Left colon (tissue), 2 donors: ENCODE measurements at regions not wholly inside any gene's neighbourhood (a gene's known extent, or its start where the extent isn't known, plus 50 kb on each side); places are given as distances from the start of the nearest gene placed in this dataset.

Experiments
- ATAC-seq: fragments of 200-7000 bp; cut with Tn5 transposase; one replicate; pipeline ENCODE4 v1.9.1; 2020; ENCODE audit warnings: mild to moderate bottlenecking, moderate library complexity
- DNase-seq, 2 donors: peaks; one replicate each; pipeline ENCODE4 v3.0.0-alpha.2; 2020
- intact Hi-C, 2 donors: fragments of 100-400 bp; cut with DNase I in 1 of 2; cut with micrococcal nuclease in 1 of 2; formaldehyde crosslinking; loops; one replicate each; pipeline versions ENCODE4 v1.11.2 to v1.14.0; 2022; cut with DNase I, micrococcal nuclease
- donor health status: DM: no; HTN: no; CAD: no.
- donor health status: DM: yes; HTN: yes; CAD: no.

DNA sequence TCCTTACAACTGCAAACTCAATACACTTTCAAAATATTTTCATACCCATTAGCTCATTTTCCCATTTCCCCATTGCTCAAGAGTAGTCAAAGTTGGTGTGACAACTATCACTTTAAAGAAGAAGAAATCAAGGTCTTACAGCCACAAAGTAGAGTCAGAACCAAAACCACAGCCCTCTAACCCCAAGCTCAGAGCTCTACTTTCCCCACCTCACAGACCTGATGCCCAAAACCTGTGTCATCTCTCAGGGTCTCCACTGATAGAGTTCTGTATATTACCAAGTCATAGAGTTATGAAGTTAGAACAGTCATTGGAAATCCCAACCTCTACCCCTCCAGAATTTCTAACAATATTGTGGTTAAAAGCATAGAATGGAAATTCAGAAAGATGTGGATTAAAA, 505.8 kb downstream of the RAB28 start:
- DNase-seq = no peak
- intact Hi-C loops = no loop called here
- no peak for ATAC-seq

DNA sequence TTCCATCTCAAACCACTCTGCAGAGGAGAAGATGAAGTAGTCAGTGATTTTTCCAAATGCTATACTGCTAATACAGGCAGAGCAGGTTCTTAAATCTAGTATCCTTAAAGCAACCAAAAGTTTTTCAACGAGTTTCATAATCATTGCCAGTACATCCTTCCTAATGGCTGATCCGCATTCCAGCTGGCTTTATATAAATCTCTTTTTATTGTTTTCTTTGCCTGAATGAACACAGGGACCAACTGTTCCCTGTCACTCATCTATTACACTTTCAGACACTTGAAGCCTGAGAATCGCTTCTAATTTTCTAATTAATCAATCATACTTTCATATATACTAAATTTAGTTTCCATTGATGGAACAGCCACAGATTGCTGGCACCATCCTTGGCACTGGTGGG, 508.6 kb downstream of the RAB28 start:
- DNase-seq = no peak
- intact Hi-C loops = no loop called here
- ATAC-seq = no peak

- ATAC-seq = no peak
- intact Hi-C loops = no loop called here
- no peak for DNase-seq
These were observed 510.6 kb downstream of the RAB28 start for GRCh38 chr4:12973522-12973921.

GRCh38 chr4:12968345-12968744, 515.8 kb downstream of the RAB28 start:
- no peak for ATAC-seq
- intact Hi-C loops = no loop called here
- DNase-seq = no peak

DNA sequence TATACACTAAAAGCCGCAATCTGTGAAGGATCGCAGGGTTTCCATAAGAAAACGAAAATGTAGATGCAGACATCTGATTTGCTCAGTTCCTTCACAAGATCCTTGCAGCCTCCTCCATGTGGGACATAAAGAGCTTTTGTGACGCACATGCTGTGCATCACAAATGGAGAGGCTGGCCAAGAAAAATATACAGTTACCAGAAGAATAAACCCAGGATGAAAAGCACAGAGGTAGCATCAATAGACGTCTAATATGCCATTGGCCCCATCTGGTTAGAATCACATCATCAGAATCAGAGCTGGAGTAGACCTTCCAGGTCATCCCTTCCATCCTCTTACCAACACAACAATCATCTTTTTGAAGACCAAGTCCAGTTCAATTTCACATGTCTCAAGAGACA, 517.4 kb downstream of the RAB28 start:
- ATAC-seq (no peak), DNase-seq (no peak)
- intact Hi-C loops = no loop called here

DNA sequence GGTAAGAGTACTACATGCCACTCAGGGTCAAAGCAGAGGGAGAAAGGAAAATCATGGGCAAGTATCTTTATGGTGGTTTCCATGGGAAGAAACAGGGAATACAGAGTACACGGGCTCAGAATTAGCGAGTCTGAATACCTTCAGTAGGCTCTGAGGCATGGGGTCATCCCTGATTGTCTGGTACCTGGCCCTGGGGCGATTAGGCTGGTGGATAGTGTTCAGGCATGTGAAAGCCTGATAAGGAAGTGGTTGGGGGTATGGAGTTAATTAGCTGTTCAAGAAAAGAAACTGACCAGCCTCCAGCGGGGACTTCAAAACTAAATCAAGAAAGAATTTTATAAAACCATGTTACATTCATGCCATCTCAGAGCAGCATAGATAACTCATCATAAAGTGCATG, 518.8 kb downstream of the RAB28 start:
- DNase-seq (no peak), ATAC-seq (no peak)
- intact Hi-C loops = no loop called here

DNA sequence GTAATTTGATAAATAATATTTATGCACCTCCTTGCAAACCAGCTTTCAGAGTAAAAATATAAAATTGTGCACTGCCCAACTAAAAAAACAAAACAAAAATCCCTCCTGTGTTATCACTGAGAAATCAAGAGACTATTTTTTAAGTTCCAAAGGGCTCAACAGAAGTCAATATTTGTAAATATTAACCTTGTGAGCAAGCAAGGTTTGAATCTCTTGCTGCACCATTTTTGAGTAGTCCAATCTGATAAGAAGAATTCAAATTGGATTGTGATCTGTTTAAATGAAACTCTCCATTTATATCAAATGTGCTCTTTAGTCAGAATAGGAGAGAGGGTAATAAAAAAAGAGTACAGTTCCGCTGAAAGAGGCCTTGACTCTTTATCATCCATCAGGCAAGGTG, 520.2 kb downstream of the RAB28 start:
- intact Hi-C loops = no loop called here
- no peak for DNase-seq
- ATAC-seq = no peak

DNA sequence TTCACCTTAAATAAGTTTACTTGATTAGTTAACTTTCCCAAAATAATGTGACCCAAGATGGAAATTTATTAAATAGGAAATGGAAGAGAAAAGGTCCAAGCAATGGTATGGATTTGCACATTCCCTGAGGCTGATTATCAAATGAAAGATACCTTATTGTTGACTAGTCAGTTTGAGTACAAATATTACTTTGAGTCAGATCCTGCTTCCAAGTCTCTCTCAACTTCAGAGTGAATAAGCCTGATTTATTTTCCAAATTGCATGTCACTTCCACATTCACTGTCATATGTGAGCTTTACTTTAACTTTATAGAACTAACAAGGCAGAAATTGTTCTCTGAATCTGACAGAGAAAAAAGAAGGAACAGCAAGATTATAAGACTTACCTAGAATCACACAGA, 520.8 kb downstream of the RAB28 start:
- ATAC-seq (no peak), DNase-seq (no peak)
- intact Hi-C loops = no loop called here

- intact Hi-C loops = no loop called here
- DNase-seq (no peak), ATAC-seq (no peak)
These were observed 522.4 kb downstream of the RAB28 start for GRCh38 chr4:12961713-12962112.

DNA sequence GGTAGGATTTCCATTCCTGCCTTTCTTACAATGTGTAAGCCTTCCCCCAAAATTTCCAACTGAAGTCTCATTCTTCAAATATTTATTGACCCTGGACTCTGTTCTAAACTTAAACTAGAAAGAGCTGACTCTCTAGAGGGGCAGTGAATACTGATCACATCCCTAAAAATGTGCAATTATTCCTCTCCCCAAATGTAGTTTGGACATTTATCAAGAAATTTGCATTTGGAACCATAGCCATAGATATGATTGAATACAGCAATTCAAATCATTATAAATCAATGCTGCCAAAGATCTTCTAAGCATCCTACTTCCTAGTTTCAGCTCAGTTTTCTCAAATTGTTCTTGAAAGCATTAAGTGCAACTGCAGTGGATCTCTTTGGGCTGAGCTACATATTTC, 525.7 kb downstream of the RAB28 start:
- ATAC-seq (no peak), DNase-seq (no peak)
- intact Hi-C loops = no loop called here

GRCh38 chr4:12957108-12957507, 527.0 kb downstream of the RAB28 start:
- DNase-seq = no peak
- intact Hi-C loops = no loop called here
- ATAC-seq = no peak

DNA sequence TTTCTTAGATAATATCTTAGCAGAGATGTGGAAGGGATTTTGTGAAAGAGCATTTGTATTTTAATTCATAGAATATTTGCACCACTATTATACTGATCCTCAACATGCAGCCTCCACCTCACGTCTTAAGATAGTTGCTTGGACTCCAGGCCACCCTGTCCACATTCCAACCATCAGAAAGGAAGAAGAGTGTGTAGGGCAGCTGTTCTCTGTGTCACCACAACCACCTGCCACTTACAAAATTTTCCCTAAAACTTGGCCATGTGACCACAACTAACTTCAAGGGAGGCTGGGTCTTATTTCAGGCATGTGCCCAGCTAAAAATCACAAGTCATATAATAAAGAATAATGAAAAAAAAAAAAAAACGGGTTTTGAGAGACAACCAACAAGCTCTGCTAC, 528.1 kb downstream of the RAB28 start:
- intact Hi-C loops = no loop called here
- ATAC-seq (no peak), DNase-seq (no peak)

DNA sequence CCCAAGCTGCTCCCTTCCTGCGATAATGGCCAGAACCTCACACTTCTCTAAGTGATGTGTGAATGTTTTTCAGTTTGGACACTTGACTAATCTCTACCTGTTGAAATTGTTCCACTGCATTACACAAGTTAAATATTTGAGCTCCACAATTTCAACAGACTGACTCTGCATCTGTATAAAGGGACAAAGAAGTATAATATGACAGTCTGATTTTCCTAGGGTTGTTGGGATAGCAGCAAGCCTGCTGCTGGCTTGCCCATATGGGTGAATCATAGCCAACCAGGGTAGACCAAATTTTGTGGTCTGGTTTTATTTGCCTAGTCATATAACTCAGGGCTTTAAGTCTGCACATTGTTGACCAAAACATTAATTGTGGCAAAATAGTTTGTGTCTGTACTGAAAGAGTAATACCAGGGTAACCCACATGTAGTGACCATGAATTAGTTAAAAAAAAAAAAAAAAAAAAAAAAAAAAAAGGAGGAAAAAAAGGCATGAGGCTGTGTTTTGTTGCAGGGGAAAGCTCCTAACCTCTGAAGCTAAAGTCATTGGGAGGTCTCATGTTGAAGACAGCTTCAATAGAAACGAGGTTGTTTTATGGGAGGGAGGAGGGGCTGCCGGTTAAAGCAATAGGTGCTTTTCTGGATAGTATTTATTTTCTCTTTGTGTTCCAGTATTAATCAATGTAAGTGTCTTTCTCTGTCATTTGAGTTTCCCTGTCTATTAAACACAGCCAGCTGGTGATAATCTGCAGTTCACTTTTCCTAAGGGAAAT, 534.2 kb downstream of the RAB28 start:
- intact Hi-C loops = no loop called here
- ATAC-seq = no peak

GRCh38 chr4:12943069-12943468, 541.1 kb downstream of the RAB28 start:
- intact Hi-C loops = no loop called here
- no peak for DNase-seq
- ATAC-seq = no peak

More for the DNA sequence above, 534.2 kb downstream of the RAB28 start:
- DNase-seq = no peak

DNA sequence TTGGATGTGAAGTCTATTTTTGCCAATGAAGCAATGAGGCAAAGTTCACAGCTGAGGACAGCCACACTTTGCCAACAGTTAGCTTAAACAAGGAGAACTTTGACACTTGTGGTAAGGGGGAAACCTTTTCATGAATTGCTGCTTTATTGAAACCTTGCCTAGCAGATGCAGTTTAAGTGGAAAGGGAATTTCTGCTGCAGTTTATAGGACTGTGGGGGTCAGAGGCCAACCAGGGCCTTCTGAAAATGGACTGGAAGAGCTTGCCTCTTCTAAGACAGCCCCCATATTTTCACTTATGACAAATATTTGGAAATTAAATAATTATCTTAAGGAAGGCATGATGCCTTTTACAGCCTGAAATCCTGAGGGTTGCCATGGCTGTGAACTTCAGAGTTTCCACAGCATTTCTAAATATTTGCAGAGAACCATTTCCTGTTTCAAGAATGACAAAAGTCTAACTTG, 550.3 kb downstream of the RAB28 start:
- intact Hi-C loops = no loop called here
- no peak for ATAC-seq
- no peak for DNase-seq

DNA sequence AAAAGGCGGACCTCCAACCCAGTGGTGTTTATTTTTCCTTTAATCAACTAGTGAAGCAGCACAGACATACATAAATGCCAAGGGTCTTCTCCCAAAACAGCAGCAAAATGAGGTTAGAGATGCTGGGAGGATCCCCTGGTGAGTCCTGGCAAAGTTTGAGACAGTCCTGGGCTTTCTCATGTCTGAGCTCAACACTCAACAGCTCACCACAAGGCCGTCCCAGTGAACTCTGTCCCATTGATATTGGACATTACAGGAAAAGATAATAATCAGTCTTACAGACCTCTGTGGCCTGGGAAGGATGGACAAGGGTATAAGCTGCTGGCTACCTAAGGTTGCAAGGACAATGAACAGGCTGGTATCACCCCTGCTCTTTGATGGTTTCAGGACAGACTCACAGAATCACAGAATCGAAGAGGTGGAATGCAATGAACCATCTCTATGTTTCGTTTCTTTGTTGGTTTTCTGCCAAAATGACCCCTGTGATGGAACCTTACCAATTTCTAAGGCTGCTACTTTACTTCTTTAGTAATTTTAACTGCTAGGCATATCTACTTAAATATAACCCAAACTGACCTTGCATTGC, 551.8 kb downstream of the RAB28 start:
- DNase-seq = no peak
- intact Hi-C loops = no loop called here
- ATAC-seq = no peak

DNA sequence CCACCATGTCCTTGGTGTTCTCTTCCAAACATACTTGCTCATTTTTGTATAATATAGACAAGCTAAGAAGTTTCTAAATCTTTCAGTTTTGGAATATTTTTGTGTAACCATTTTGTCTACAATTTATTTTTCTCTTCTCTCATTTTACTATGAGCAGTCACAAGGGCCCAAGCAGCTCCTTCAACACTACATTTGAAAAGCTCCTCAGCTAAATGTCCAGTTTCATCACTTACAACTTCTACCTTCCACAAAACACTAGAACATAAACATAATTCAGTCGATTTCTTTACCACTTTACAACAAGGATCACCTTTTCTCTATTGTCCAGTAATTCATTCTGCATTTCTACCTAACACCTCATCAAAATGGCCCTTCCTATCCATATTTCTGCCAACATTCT, 554.4 kb downstream of the RAB28 start:
- DNase-seq = no peak
- intact Hi-C loops = no loop called here
- no peak for ATAC-seq

DNA sequence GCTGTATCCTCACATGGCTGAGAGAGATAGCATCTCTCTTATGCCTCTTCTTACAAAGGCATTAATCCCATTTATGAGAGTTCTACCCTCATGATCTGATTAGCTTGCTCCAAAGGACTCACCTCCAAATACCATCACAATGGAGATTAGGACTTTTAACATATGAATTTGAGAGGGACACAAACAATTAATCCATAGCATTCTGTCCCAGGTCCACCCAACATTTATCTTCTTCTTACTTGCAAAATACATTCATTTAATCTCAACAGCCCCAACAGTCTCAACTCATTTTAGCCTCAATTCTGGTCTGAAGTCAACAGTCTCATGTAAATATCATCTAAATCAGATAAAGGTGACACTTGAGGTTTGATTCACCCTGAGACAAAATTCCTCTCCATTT, 555.4 kb downstream of the RAB28 start:
- intact Hi-C loops = no loop called here
- ATAC-seq (no peak), DNase-seq (no peak)

- DNase-seq = no peak
- no peak for ATAC-seq
- intact Hi-C loops = no loop called here
These were observed 557.7 kb downstream of the RAB28 start for GRCh38 chr4:12926189-12927066.

GRCh38 chr4:12924728-12925320, 559.3 kb downstream of the RAB28 start:
- intact Hi-C loops = no loop called here
- DNase-seq (no peak), ATAC-seq (no peak)
